ENCODE measurements at regions not wholly inside any gene's neighbourhood (a gene's known extent, or its start where the extent isn't known, plus 50 kb on each side); places are given as distances from the start of the nearest gene placed in this dataset.

- in situ Hi-C loops (cut with HindIII; ENCODE audit: low pct_unique_long_range_greater_than_20kb, low sequenced_read_pairs): no loop called here
- Histone ChIP-seq H3K27me3 (ENCODE audit: control insufficient read depth, insufficient read depth, low read length) (no peaks in the 10 kb centered on the region), H3K4me3 (ENCODE audit: low read depth in 2 of 2, low read length in 2 of 2) (no peak overlapping the region), H3K4me1 (ENCODE audit: control insufficient read depth, insufficient read depth, low read length) (peaks cover 3% of the 10 kb centered on the region; the same call in 1 of the 2 replicates), H3K9me3 (ENCODE audit: control insufficient read depth, insufficient read depth, low read depth, low read length) (no peaks in the 10 kb centered on the region), H3K36me3 (ENCODE audit: control insufficient read depth, insufficient read depth, low read length) (no peaks in the 10 kb centered on the region), H3K27ac (ENCODE audit: low read length) (no peak overlapping the region)
- POLR2A ChIA-PET: no interaction called here
- ATAC-seq (no peak), DNase-seq (ENCODE audit: low read depth, low spot score) (no peak)
- no TSS peak for BruUV-seq (replicated peaks)
- CTCF ChIA-PET: no interaction called here
- intact Hi-C loops (cut with micrococcal nuclease; ENCODE audit: unreplicated experiment): no loop called here
- TF ChIP-seq REST (IDR thresholded peaks at IDR 0.05; ENCODE audit: insufficient read depth in 1 of 2, low read depth in 2 of 2, low read length in 1 of 2): no peak
- no peak for TF ChIP-seq SIN3A (IDR thresholded peaks at IDR 0.05; ENCODE audit: borderline replicate concordance, insufficient read depth, low read depth, low read length)
- no peak for TF ChIP-seq POLR2AphosphoS5 (IDR thresholded peaks at IDR 0.05; ENCODE audit: low read depth, low read length)
- TF ChIP-seq CTCF (IDR thresholded peaks at IDR 0.05): no peak
- no peak for TF ChIP-seq TCF7L2 (IDR thresholded peaks at IDR 0.05; ENCODE audit: low read depth, low read length)
These were observed 94.8 kb upstream of the DCLK2 start for GRCh38 chr4:149983401-149983800.

- TF ChIP-seq POLR2AphosphoS5 (IDR thresholded peaks at IDR 0.05; ENCODE audit: low read depth, low read length) (no peak), TCF7L2 (IDR thresholded peaks at IDR 0.05; ENCODE audit: low read depth, low read length) (no peak), REST (IDR thresholded peaks at IDR 0.05; ENCODE audit: insufficient read depth in 1 of 2, low read depth in 2 of 2, low read length in 1 of 2) (no peak), SIN3A (IDR thresholded peaks at IDR 0.05; ENCODE audit: borderline replicate concordance, insufficient read depth, low read depth, low read length) (no peak), CTCF (IDR thresholded peaks at IDR 0.05) (no peak)
- no peak overlapping the region for H3K4me3 ChIP-seq (ENCODE audit: low read depth in 2 of 2, low read length in 2 of 2)
- H3K9me3 ChIP-seq (ENCODE audit: control insufficient read depth, insufficient read depth, low read depth, low read length): no peaks in the 10 kb centered on the region
- no peaks in the 10 kb centered on the region for H3K27me3 ChIP-seq (ENCODE audit: control insufficient read depth, insufficient read depth, low read length)
- peaks cover 3% of the 10 kb centered on the region; the same call in 1 of the 2 replicates for H3K4me1 ChIP-seq (ENCODE audit: control insufficient read depth, insufficient read depth, low read length)
- no peak overlapping the region for H3K27ac ChIP-seq (ENCODE audit: low read length)
- intact Hi-C loops (cut with micrococcal nuclease; ENCODE audit: unreplicated experiment): no loop called here
- DNase-seq (ENCODE audit: low read depth, low spot score) (no peak), ATAC-seq (no peak)
- no peaks in the 10 kb centered on the region for H3K36me3 ChIP-seq (ENCODE audit: control insufficient read depth, insufficient read depth, low read length)
- CTCF ChIA-PET: no interaction called here
- BruUV-seq (replicated peaks): no TSS peak
- in situ Hi-C loops (cut with HindIII; ENCODE audit: low pct_unique_long_range_greater_than_20kb, low sequenced_read_pairs): no loop called here
- POLR2A ChIA-PET: no interaction called here
These were observed 94.3 kb upstream of the DCLK2 start for GRCh38 chr4:149983931-149984330.

All from Panc1 (cell line).